SKM-1 (cell line): ENCODE measurements at regions not wholly inside any gene's neighbourhood (a gene's known extent, or its start where the extent isn't known, plus 50 kb on each side); places are given as distances from the start of the nearest gene placed in this dataset.
"Not testable (repeated sequence)": the region's sequence is repeated elsewhere in the genome, so short reads cannot be mapped to it uniquely, and the experiment has no call there.

Source experiments
- DNase-seq: peaks from one replicate; lab custom pipeline; 2025; ENCODE audit not compliant: unreplicated experiment; lab: John Stamatoyannopoulos, UW

- DNase-seq = no peak
Measured at GRCh38 chr3:150357923-150358607, 50.0 kb upstream of the TSC22D2 start.

GRCh38 chr3:150357140-150357539, 51.0 kb upstream of the TSC22D2 start:
- DNase-seq = no peak

- DNase-seq = no peak
Measured at GRCh38 chr3:150355574-150355973, 52.5 kb upstream of the TSC22D2 start.

GRCh38 chr3:150352931-150353330, 55.2 kb upstream of the TSC22D2 start:
- no peak for DNase-seq

DNA sequence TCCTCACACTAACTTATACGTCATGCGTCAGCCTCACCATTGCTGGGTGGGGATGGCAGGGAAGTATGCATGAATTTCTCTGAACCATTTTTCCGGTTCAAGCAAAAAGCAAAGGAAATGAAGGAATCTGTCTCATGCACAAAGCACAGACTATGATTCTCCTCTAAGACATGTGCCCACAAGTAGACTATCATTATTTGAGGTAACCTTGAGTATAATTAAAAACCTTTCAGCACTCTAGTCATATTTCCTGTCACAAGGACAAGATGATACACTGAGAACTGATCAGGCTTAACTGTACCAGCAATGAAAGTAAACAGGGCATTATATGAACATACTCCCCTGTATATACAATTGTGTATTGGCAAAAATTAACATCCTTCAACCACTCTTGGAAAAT, 56.7 kb upstream of the TSC22D2 start:
- no peak for DNase-seq

- DNase-seq = no peak
Measured at GRCh38 chr3:150349314-150350097, 58.6 kb upstream of the TSC22D2 start.

DNA sequence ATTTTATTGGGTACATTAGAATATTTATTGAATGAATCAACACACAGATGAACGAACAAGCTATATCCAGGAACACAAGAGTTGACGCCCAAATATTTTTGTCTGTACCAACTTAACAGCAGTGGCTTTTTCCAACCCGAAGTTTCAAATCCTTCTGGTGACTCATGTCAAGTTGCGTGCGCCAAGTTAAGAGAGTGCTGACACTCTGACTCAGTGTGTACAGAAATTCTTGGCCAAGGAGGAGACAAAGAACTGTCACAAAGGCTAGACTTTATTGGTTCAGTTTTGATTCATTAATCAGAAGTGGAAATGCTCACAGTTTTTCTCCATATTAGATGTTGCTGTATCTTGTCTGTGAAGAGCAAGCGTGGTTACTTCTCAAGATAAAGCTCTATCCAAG, 59.6 kb upstream of the TSC22D2 start:
- no peak for DNase-seq

GRCh38 chr3:150346981-150347863, 60.9 kb upstream of the TSC22D2 start:
- DNase-seq = no peak

DNA sequence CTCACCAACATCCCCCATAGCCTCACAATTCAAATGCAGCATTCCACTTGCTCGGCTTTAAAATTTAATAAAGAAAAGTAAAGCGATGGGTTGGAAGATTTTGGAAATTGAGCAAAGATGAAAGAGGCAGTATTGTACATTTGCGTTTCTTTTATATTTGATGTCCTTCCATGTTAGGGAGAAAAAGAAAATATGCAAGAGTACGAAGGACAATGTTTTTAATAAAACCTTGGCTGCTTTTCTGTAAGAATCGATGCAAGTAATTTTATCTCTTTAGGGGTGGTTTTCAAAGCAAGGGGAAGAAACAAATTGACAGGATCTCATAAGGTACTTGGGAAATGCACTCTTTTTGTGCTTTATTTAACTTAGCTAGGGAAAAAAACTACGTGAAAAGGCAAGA, 61.8 kb upstream of the TSC22D2 start:
- DNase-seq = no peak

- no peak for DNase-seq
Measured at GRCh38 chr3:150345021-150345538, 63.0 kb upstream of the TSC22D2 start.

DNA sequence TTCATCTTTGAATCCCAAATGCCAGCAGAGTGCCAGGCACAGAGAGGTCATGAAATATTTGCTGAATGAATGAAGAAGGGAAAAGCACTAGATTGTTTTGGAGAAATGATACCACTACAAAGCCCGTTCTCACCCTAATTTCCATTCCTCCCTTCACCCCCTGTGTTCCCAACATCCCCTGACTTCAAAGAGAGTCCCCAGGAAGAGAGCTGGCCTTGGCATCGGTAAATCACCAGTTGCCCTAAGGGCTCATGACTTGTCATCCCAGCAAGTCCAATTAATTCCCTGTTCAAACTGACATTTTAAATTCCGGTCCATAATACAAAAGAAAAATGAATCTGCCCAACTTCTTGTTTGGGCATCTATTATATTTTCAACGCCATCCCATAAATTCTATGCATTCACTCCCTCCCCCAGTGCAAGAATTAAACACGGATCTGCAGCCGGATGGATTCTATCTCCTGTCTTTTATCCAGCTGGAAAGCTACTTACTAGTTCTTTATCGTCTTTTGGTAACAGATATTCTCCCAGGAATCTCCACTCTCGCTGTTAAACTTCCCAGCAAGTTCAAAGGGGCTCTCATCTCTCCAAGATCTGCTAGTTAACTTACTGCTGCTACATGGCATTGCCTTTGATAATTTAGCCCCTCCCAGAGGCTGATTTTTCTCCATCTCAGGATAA, 63.9 kb upstream of the TSC22D2 start:
- DNase-seq = no peak

- no peak for DNase-seq
Measured at GRCh38 chr3:150342896-150343467, 65.1 kb upstream of the TSC22D2 start.

DNA sequence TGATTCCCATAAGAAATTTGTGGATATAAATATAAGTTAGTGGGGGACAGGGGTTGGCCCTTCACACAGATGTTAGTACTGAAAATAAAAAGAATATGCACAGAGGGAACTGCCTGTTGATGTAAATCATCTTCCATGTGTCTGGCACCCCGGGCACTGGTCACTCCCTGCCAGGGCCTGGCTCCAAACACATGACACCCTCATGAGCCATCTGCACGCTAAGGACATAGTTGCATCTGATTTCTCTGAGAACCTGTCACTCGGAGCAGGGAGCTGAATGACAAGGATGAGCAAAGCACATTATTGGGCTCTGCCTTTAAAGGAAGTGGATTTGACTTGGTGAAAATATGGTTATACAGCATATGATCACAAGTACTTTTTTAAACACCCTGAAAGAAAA, 66.2 kb upstream of the TSC22D2 start:
- no peak for DNase-seq

GRCh38 chr3:150336363-150336762, 71.7 kb upstream of the TSC22D2 start:
- DNase-seq = not testable (repeated sequence)

- DNase-seq = no peak
Measured at GRCh38 chr3:150335631-150336030, 72.5 kb upstream of the TSC22D2 start.

DNA sequence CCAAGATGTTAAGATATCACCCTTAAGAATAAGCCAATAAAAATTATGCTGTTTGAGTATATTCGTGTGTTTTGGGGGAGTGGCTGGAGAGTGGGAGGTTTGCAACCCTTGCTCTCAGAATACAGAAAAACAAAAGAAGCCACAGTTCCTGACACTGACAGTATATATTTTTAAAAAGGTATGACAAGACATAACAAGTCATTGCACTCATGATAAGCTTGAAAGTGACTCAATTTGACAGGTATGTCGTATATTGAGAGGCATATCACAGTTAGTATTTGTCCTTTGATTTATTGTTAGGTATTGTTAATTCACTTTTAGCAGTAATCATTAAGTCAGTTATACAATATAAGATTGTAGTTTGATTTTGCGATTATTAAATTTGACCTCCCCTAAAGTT, 73.1 kb upstream of the TSC22D2 start:
- DNase-seq = no peak

GRCh38 chr3:150333477-150333876, 74.6 kb upstream of the TSC22D2 start:
- DNase-seq = no peak

GRCh38 chr3:150331978-150332568, 76.0 kb upstream of the TSC22D2 start:
- no peak for DNase-seq

GRCh38 chr3:150330872-150331271, 77.2 kb upstream of the TSC22D2 start:
- DNase-seq = no peak

GRCh38 chr3:150330174-150330573, 77.9 kb upstream of the TSC22D2 start:
- no peak for DNase-seq
